Osteoblast (primary cell): ENCODE measurements at regions not wholly inside any gene's neighbourhood (a gene's known extent, or its start where the extent isn't known, plus 50 kb on each side); places are given as distances from the start of the nearest gene placed in this dataset.

Experiments
- DNase-seq: peaks from one replicate; pipeline ENCODE4 v3.0.0; 2011; ENCODE audit warnings: low spot score, mixed read lengths; ENCODE audit not compliant: insufficient read length; ENCODE audit errors: missing footprints
- H2AFZ ChIP-seq: 2 replicates; pipeline ENCODE4 v1.6.0; 2011; ENCODE audit warnings: mild to moderate bottlenecking, low read length
- H3K27ac ChIP-seq: 2 replicates; pipeline ENCODE4 v1.5.1; 2011; ENCODE audit warnings: mild to moderate bottlenecking, low read depth, low read length, moderate library complexity
- H3K27me3 ChIP-seq: 2 replicates; pipeline ENCODE4 v1.6.0; 2012; ENCODE audit warnings: mild to moderate bottlenecking, control low read depth, inconsistent platforms, low read length, moderate library complexity; ENCODE audit not compliant: insufficient read depth
- H3K36me3 ChIP-seq: 2 replicates; pipeline ENCODE4 v1.5.1; 2011; ENCODE audit warnings: mild to moderate bottlenecking, low read length, control low read depth, moderate library complexity; ENCODE audit not compliant: insufficient read depth
- H3K4me1 ChIP-seq: 2 replicates; pipeline ENCODE4 v1.5.1; 2011; ENCODE audit warnings: mild to moderate bottlenecking, low read length, control low read depth, moderate library complexity; ENCODE audit not compliant: insufficient read depth
- H3K4me2 ChIP-seq: 2 replicates; pipeline ENCODE4 v1.6.0; 2011; ENCODE audit warnings: mild to moderate bottlenecking, low read length; ENCODE audit not compliant: insufficient read depth
- H3K4me3 ChIP-seq: fragments of 200-600 bp; sonication (generic); 3 replicates; pipeline ENCODE4 v1.5.1; 2012; ENCODE audit warnings: mild to moderate bottlenecking, low read length, inconsistent platforms; ENCODE audit not compliant: insufficient read depth
- H3K79me2 ChIP-seq: 2 replicates; pipeline ENCODE4 v1.6.0; 2012; ENCODE audit warnings: mild to moderate bottlenecking, low read length, control low read depth, inconsistent platforms; ENCODE audit not compliant: insufficient read depth
- H3K9me3 ChIP-seq: 2 replicates; pipeline ENCODE4 v1.5.1; 2011; ENCODE audit warnings: low read depth, low read length, control low read depth
- H4K20me1 ChIP-seq: 2 replicates; pipeline ENCODE4 v1.6.0; 2012; ENCODE audit warnings: mild to moderate bottlenecking, low read length, control low read depth; ENCODE audit not compliant: insufficient read depth
- CTCF ChIP-seq: IDR thresholded peaks from 2 replicates; pipeline ENCODE4 v1.5.1; 2011; ENCODE audit warnings: mild to moderate bottlenecking, low read depth, low read length, moderate library complexity; ENCODE audit errors: extremely low read depth

- TF ChIP-seq CTCF = no peak
- Histone ChIP-seq H3K9me3 (no peaks in the 10 kb centered on the region), H3K4me1 (no peaks in the 10 kb centered on the region), H4K20me1 (no peaks in the 10 kb centered on the region), H3K36me3 (no peaks in the 10 kb centered on the region), H3K27ac (no peak overlapping the region), H3K27me3 (no peaks in the 10 kb centered on the region), H2AFZ (no peak overlapping the region), H3K79me2 (no peaks in the 10 kb centered on the region), H3K4me3 (no peak overlapping the region), H3K4me2 (no peak overlapping the region)
- no peak for DNase-seq
These were observed 663.5 kb downstream of the NCAM2 start for GRCh38 chr21:21661741-21662140.

GRCh38 chr21:21662776-21663175 lies 664.6 kb downstream of the NCAM2 start:
- no peak for DNase-seq
- Histone ChIP-seq H3K36me3 (no peaks in the 10 kb centered on the region), H3K27ac (no peak overlapping the region), H3K4me3 (no peak overlapping the region), H3K79me2 (no peaks in the 10 kb centered on the region), H2AFZ (no peak overlapping the region), H3K27me3 (no peaks in the 10 kb centered on the region), H3K9me3 (no peaks in the 10 kb centered on the region), H4K20me1 (no peaks in the 10 kb centered on the region), H3K4me2 (no peak overlapping the region), H3K4me1 (no peaks in the 10 kb centered on the region)
- no peak for TF ChIP-seq CTCF

- Histone ChIP-seq H2AFZ (no peak overlapping the region), H3K4me1 (no peaks in the 10 kb centered on the region), H3K4me2 (no peak overlapping the region), H3K27me3 (no peaks in the 10 kb centered on the region), H4K20me1 (no peaks in the 10 kb centered on the region), H3K79me2 (no peaks in the 10 kb centered on the region), H3K9me3 (no peaks in the 10 kb centered on the region), H3K4me3 (no peak overlapping the region), H3K36me3 (no peaks in the 10 kb centered on the region), H3K27ac (no peak overlapping the region)
- no peak for DNase-seq
- no peak for TF ChIP-seq CTCF
These were observed 666.7 kb downstream of the NCAM2 start for GRCh38 chr21:21664871-21665270.

- Histone ChIP-seq H3K4me3 (no peak overlapping the region), H2AFZ (no peak overlapping the region), H3K27me3 (no peaks in the 10 kb centered on the region), H3K4me2 (no peak overlapping the region), H3K27ac (no peak overlapping the region), H3K36me3 (no peaks in the 10 kb centered on the region), H4K20me1 (no peaks in the 10 kb centered on the region), H3K79me2 (no peaks in the 10 kb centered on the region), H3K4me1 (no peaks in the 10 kb centered on the region), H3K9me3 (no peaks in the 10 kb centered on the region)
- no peak for TF ChIP-seq CTCF
- DNase-seq = no peak
These were observed 668.5 kb downstream of the NCAM2 start for GRCh38 chr21:21666689-21667088.
